Neural cell (in vitro differentiated cells): ENCODE measurements at regions not wholly inside any gene's neighbourhood (a gene's known extent, or its start where the extent isn't known, plus 50 kb on each side); places are given as distances from the start of the nearest gene placed in this dataset.

Experiments
- H2AFZ ChIP-seq: fragments of 200-600, 300-800 bp; sonication (generic), shearing (Covaris generic); 2 replicates; pipeline ENCODE4 v1.6.0; 2014; ENCODE audit warnings: low read depth, mild to moderate bottlenecking, antibody characterized with exemption, low read length, moderate library complexity
- H3F3A ChIP-seq: fragments of 200-600 bp; shearing (Covaris generic); 2 replicates; pipeline ENCODE4 v1.6.1; 2016; ENCODE audit warnings: mild to moderate bottlenecking, moderate library complexity, mixed read lengths, antibody characterized with exemption, low read length; ENCODE audit not compliant: insufficient read depth, poor library complexity, severe bottlenecking
- H3K27ac ChIP-seq: fragments of 200-600, 300-800 bp; sonication (generic), shearing (Covaris generic); 2 replicates; pipeline ENCODE4 v1.5.1; 2014; ENCODE audit warnings: mild to moderate bottlenecking, low read length, moderate library complexity
- H3K27me3 ChIP-seq: fragments of 300-800, 200-600 bp; sonication (generic), shearing (Covaris generic); 2 replicates; pipeline ENCODE4 v1.6.0; 2014; ENCODE audit warnings: mild to moderate bottlenecking, low read depth, low read length, moderate library complexity; ENCODE audit not compliant: insufficient read depth
- H3K36me3 ChIP-seq: fragments of 300-800, 200-600 bp; sonication (generic), shearing (Covaris generic); 2 replicates; pipeline ENCODE4 v1.5.1; 2014; ENCODE audit warnings: mild to moderate bottlenecking, antibody characterized with exemption, low read length, moderate library complexity; ENCODE audit not compliant: insufficient read depth
- H3K4me2 ChIP-seq: fragments of 300-800, 200-600 bp; sonication (generic), shearing (Covaris generic); 2 replicates; pipeline ENCODE4 v1.6.0; 2014; ENCODE audit warnings: mild to moderate bottlenecking, low read length
- H3K4me3 ChIP-seq: fragments of 300-800, 200-600 bp; sonication (generic), shearing (Covaris generic); 2 replicates; pipeline ENCODE4 v1.5.1; 2014; ENCODE audit warnings: mild to moderate bottlenecking, low read length, moderate library complexity
- H3K79me2 ChIP-seq: fragments of 200-600 bp; shearing (Covaris generic); replicated peaks from 2 replicates; pipeline ENCODE4 v1.6.0; 2014; ENCODE audit warnings: mild to moderate bottlenecking, low read length, moderate library complexity; ENCODE audit not compliant: insufficient read depth
- H3K9ac ChIP-seq: fragments of 300-800, 200-600 bp; sonication (generic), shearing (Covaris generic); 2 replicates; pipeline ENCODE4 v1.6.1; 2016; ENCODE audit warnings: mild to moderate bottlenecking, low read length, mixed read lengths
- H3K9me2 ChIP-seq: fragments of 200-600 bp; shearing (Covaris generic); 2 replicates; pipeline ENCODE4 v1.6.1; 2016; ENCODE audit warnings: mild to moderate bottlenecking, low read length, mixed read lengths; ENCODE audit not compliant: insufficient read depth
- H3K9me3 ChIP-seq: fragments of 200-600, 300-800 bp; sonication (generic), shearing (Covaris generic); 2 replicates; pipeline ENCODE4 v1.6.1; 2016; ENCODE audit warnings: mild to moderate bottlenecking, mixed run types, low read length, moderate library complexity, mixed read lengths
- H4K20me1 ChIP-seq: fragments of 200-600 bp; shearing (Covaris generic); 2 replicates; pipeline ENCODE4 v1.6.1; 2016; ENCODE audit warnings: mild to moderate bottlenecking, mixed run types; ENCODE audit not compliant: insufficient read depth
- CTCF ChIP-seq: fragments of 450-650 bp; IDR thresholded peaks from 2 replicates; pipeline ENCODE4 v1.5.1; 2014; ENCODE audit warnings: antibody characterized with exemption, mild to moderate bottlenecking, moderate library complexity; ENCODE audit not compliant: poor library complexity, severe bottlenecking
- EP300 ChIP-seq: fragments of 450-650 bp; conservative IDR thresholded peaks from 2 replicates; pipeline ENCODE4 v1.6.1; 2014; ENCODE audit warnings: antibody characterized with exemption, mild to moderate bottlenecking, moderate library complexity; ENCODE audit not compliant: poor library complexity, severe bottlenecking
- EZH2 ChIP-seq: fragments of 200-600, 300-800 bp; shearing (Covaris generic), sonication (generic); IDR thresholded peaks from 2 replicates; pipeline ENCODE4 v1.6.1; 2014; ENCODE audit warnings: antibody characterized with exemption, low read length, borderline replicate concordance, mild to moderate bottlenecking; ENCODE audit not compliant: insufficient read depth, poor library complexity, severe bottlenecking
- MXI1 ChIP-seq: fragments of 450-650 bp; conservative IDR thresholded peaks from 2 replicates; pipeline ENCODE4 v1.6.1; 2014; ENCODE audit warnings: antibody characterized with exemption, mild to moderate bottlenecking; ENCODE audit not compliant: poor library complexity, severe bottlenecking
- POLR2AphosphoS5 ChIP-seq: IDR thresholded peaks from 2 replicates; pipeline ENCODE4 v1.6.1; 2012
- RAD21 ChIP-seq: fragments of 450-650 bp; conservative IDR thresholded peaks from 2 replicates; pipeline ENCODE4 v1.6.1; 2014; ENCODE audit warnings: antibody characterized with exemption, mild to moderate bottlenecking, moderate library complexity
- REST ChIP-seq: IDR thresholded peaks from 2 replicates; pipeline ENCODE4 v1.6.1; 2012; ENCODE audit warnings: borderline replicate concordance
- SMC3 ChIP-seq: fragments of 450-650 bp; conservative IDR thresholded peaks from 2 replicates; pipeline ENCODE4 v1.6.1; 2014; ENCODE audit warnings: antibody characterized with exemption, mild to moderate bottlenecking, moderate library complexity; ENCODE audit not compliant: poor library complexity
- TAF1 ChIP-seq: IDR thresholded peaks from 2 replicates; pipeline ENCODE4 v1.6.1; 2012; ENCODE audit warnings: low read depth

GRCh38 chr6:125469915-125470314 is 168.1 kb upstream of the HDDC2 start:
- no peak overlapping the region for H3K4me2 ChIP-seq
- TF ChIP-seq EP300 = no peak
- no peak for TF ChIP-seq EZH2
- no peak for TF ChIP-seq MXI1
- TF ChIP-seq CTCF = no peak
- no peak for TF ChIP-seq TAF1
- no peak for TF ChIP-seq POLR2AphosphoS5
- TF ChIP-seq REST = no peak
- TF ChIP-seq RAD21 = no peak
- no peak for TF ChIP-seq SMC3
- H3F3A ChIP-seq = no peaks in the 10 kb centered on the region
- H3K4me3 ChIP-seq = no peak overlapping the region
- H3K9me2 ChIP-seq = no peaks in the 10 kb centered on the region
- H4K20me1 ChIP-seq = no peaks in the 10 kb centered on the region
- no peak overlapping the region for H2AFZ ChIP-seq
- no peak overlapping the region for H3K9ac ChIP-seq
- H3K9me3 ChIP-seq = no peaks in the 10 kb centered on the region
- H3K36me3 ChIP-seq = no peaks in the 10 kb centered on the region
- H3K79me2 ChIP-seq = no peaks in the 10 kb centered on the region
- no peaks in the 10 kb centered on the region for H3K27me3 ChIP-seq
- no peak overlapping the region for H3K27ac ChIP-seq

- no peaks in the 10 kb centered on the region for H3K36me3 ChIP-seq
- no peaks in the 10 kb centered on the region for H3K9me2 ChIP-seq
- H3K27ac ChIP-seq = no peak overlapping the region
- H3K27me3 ChIP-seq = no peaks in the 10 kb centered on the region
- H3K4me2 ChIP-seq = no peak overlapping the region
- no peak overlapping the region for H2AFZ ChIP-seq
- no peak overlapping the region for H3K9ac ChIP-seq
- H3K79me2 ChIP-seq = no peaks in the 10 kb centered on the region
- H3F3A ChIP-seq = no peaks in the 10 kb centered on the region
- no peaks in the 10 kb centered on the region for H3K9me3 ChIP-seq
- no peak overlapping the region for H3K4me3 ChIP-seq
- TF ChIP-seq MXI1 (no peak), EP300 (peak; percentile 28)
- no peaks in the 10 kb centered on the region for H4K20me1 ChIP-seq
Observed at GRCh38 chr6:125471667-125472066, 169.9 kb upstream of the HDDC2 start.

- H3K79me2 ChIP-seq = no peaks in the 10 kb centered on the region
Observed at GRCh38 chr6:125474061-125474460, 172.3 kb upstream of the HDDC2 start.

More at GRCh38 chr6:125474061-125474460, 172.3 kb upstream of the HDDC2 start:
- Histone ChIP-seq H3K9me2 (no peaks in the 10 kb centered on the region), H3K4me2 (no peak overlapping the region), H3K27ac (no peak overlapping the region), H3K9me3 (no peaks in the 10 kb centered on the region), H3K36me3 (no peaks in the 10 kb centered on the region), H2AFZ (no peak overlapping the region), H3K4me3 (no peak overlapping the region), H4K20me1 (no peaks in the 10 kb centered on the region), H3K27me3 (no peaks in the 10 kb centered on the region), H3F3A (no peaks in the 10 kb centered on the region), H3K9ac (no peak overlapping the region)
- no peak for TF ChIP-seq MXI1
- TF ChIP-seq REST = no peak
- no peak for TF ChIP-seq CTCF
- TF ChIP-seq RAD21 = no peak
- no peak for TF ChIP-seq EZH2
- TF ChIP-seq POLR2AphosphoS5 = no peak
- TF ChIP-seq SMC3 = no peak
- TF ChIP-seq TAF1 = no peak
- no peak for TF ChIP-seq EP300
